OCI-LY7 (cell line): ENCODE measurements at regions not wholly inside any gene's neighbourhood (a gene's known extent, or its start where the extent isn't known, plus 50 kb on each side); places are given as distances from the start of the nearest gene placed in this dataset.

ENCODE experiments used
- CTCF ChIP-seq: fragments of 200-600 bp; sonication (generic); conservative IDR thresholded peaks from 2 replicates; pipeline ENCODE4 v1.5.1; 2014; ENCODE audit warnings: mild to moderate bottlenecking, antibody characterized with exemption, low read length, moderate library complexity, mixed read lengths
- EZH2phosphoT487 ChIP-seq: fragments of 200-600 bp; sonication (generic); IDR thresholded peaks from 2 replicates; pipeline ENCODE4 v1.6.1; 2018; ENCODE audit warnings: low read depth, borderline replicate concordance, mild to moderate bottlenecking, mixed run types, antibody characterized with exemption, low read length, moderate library complexity, mixed read lengths

- TF ChIP-seq CTCF (no peak), EZH2phosphoT487 (no peak)
Observed at GRCh38 chr11:23869671-23870070, 627.2 kb upstream of the LUZP2 start.
